Panc1 (cell line): ENCODE measurements at regions not wholly inside any gene's neighbourhood (a gene's known extent, or its start where the extent isn't known, plus 50 kb on each side); places are given as distances from the start of the nearest gene placed in this dataset.

Source experiments
- ATAC-seq: fragments of 200-7000 bp; cut with Tn5 transposase; 2 replicates; pipeline ENCODE4 v1.9.1; 2020; ENCODE audit warnings: mild to moderate bottlenecking, moderate library complexity
- BruUV-seq: library from RNA; stranded (reverse); fragments of 400-500 nt; replicated peaks from 2 replicates; lab custom pipeline; 2021; lab: Mats Ljungman, UMichigan
- CTCF ChIA-PET: fragments of 300-600 bp; sonication (Branson Sonifier 250); formaldehyde crosslinking; loops from one replicate; lab custom pipeline; 2022; ENCODE audit warnings: antibody characterized with exemption; lab: Charles Lee
- POLR2A ChIA-PET: fragments of 300-600 bp; sonication (Branson Sonifier 250); formaldehyde crosslinking; loops from one replicate; lab custom pipeline; 2022; ENCODE audit warnings: antibody characterized with exemption; lab: Charles Lee
- DNase-seq: peaks from one replicate; pipeline ENCODE4 v3.0.0-alpha.2; 2010; ENCODE audit warnings: low read depth, low spot score
- H3K27ac ChIP-seq: 2 replicates; pipeline ENCODE4 v1.5.1; 2011; ENCODE audit warnings: mild to moderate bottlenecking, low read length, inconsistent platforms
- H3K27me3 ChIP-seq: fragments of 200-500 bp; sonication (Bioruptor generic); 2 replicates; pipeline ENCODE4 v1.6.0; 2014; ENCODE audit warnings: low read length, inconsistent platforms; ENCODE audit not compliant: control insufficient read depth, insufficient read depth
- H3K36me3 ChIP-seq: fragments of 200-500 bp; sonication (Bioruptor generic); 2 replicates; pipeline ENCODE4 v1.5.1; 2014; ENCODE audit warnings: inconsistent platforms, mild to moderate bottlenecking, low read length, moderate library complexity; ENCODE audit not compliant: control insufficient read depth, insufficient read depth
- H3K4me1 ChIP-seq: 2 replicates; pipeline ENCODE4 v1.5.1; 2011; ENCODE audit warnings: inconsistent platforms, mild to moderate bottlenecking, low read length, moderate library complexity; ENCODE audit not compliant: control insufficient read depth, insufficient read depth
- H3K4me3 ChIP-seq, 2 experiments: 2 replicates each; pipeline ENCODE4 v1.5.1; 2011 to 2012; ENCODE audit warnings: low read depth in 2 of 2, low read length in 2 of 2, mild to moderate bottlenecking in 2 of 2, inconsistent platforms in 1 of 2, moderate library complexity in 1 of 2
- H3K9me3 ChIP-seq: fragments of 200-500 bp; sonication (Bioruptor generic); 2 replicates; pipeline ENCODE4 v1.5.1; 2014; ENCODE audit warnings: low read depth, mild to moderate bottlenecking, inconsistent platforms, low read length, moderate library complexity; ENCODE audit not compliant: control insufficient read depth, insufficient read depth
- CTCF ChIP-seq: fragments of 450-650 bp; IDR thresholded peaks from 2 replicates; pipeline ENCODE4 v1.5.1; 2017; ENCODE audit warnings: mild to moderate bottlenecking
- POLR2AphosphoS5 ChIP-seq: IDR thresholded peaks from 2 replicates; pipeline ENCODE4 v1.6.1; 2012; ENCODE audit warnings: mild to moderate bottlenecking, low read depth, low read length, moderate library complexity
- REST ChIP-seq, 2 experiments: IDR thresholded peaks; 2 replicates each; pipeline ENCODE4 v1.6.1; 2011 to 2012; ENCODE audit warnings: low read depth in 2 of 2, control low read depth in 1 of 2, low read length in 1 of 2, mild to moderate bottlenecking in 1 of 2, moderate library complexity in 1 of 2; ENCODE audit not compliant: insufficient read depth in 1 of 2
- SIN3A ChIP-seq: IDR thresholded peaks from 2 replicates; pipeline ENCODE4 v1.6.1; 2012; ENCODE audit warnings: low read depth, mild to moderate bottlenecking, low read length, moderate library complexity, borderline replicate concordance; ENCODE audit not compliant: insufficient read depth
- TCF7L2 ChIP-seq: IDR thresholded peaks from 2 replicates; pipeline ENCODE4 v1.6.1; 2011; ENCODE audit warnings: mild to moderate bottlenecking, low read depth, low read length, inconsistent platforms
- in situ Hi-C: cut with HindIII; loops from 2 replicates; pipeline ENCODE4 v1.10.0; 2016; ENCODE audit warnings: low sequenced_read_pairs, low pct_unique_long_range_greater_than_20kb
- intact Hi-C: fragments of 100-400 bp; cut with micrococcal nuclease; formaldehyde crosslinking; loops from one replicate; pipeline ENCODE4 v1.10.0; 2022; ENCODE audit not compliant: unreplicated experiment

GRCh38 chr10:86603256-86603655, 51.1 kb upstream of the OPN4 start:
- no peak for TF ChIP-seq TCF7L2
- no peak for TF ChIP-seq CTCF
- TF ChIP-seq SIN3A: no peak
- no peak for TF ChIP-seq POLR2AphosphoS5
- no peak for TF ChIP-seq REST (IDR thresholded peaks at IDR 0.05; ENCODE audit: insufficient read depth in 1 of 2, low read depth in 2 of 2, low read length in 1 of 2)
- CTCF ChIA-PET: interaction anchor here (0.5 kb wide), 1 partner anchor 23 kb away, joined by 3 read pairs; no protein-coding TSS in a partner anchor

More at GRCh38 chr10:86603256-86603655, 51.1 kb upstream of the OPN4 start:
- POLR2A ChIA-PET: no interaction called here
- no peak overlapping the region for H3K27ac ChIP-seq
- no peaks in the 10 kb centered on the region for H3K9me3 ChIP-seq
- DNase-seq (no peak), ATAC-seq (no peak)
- in situ Hi-C loops: no loop called here
- intact Hi-C loops: no loop called here
- H3K36me3 ChIP-seq: no peaks in the 10 kb centered on the region
- no peaks in the 10 kb centered on the region; the same call in 1 of the 2 replicates for H3K27me3 ChIP-seq
- no TSS peak for BruUV-seq
- no peak overlapping the region for H3K4me3 ChIP-seq
- H3K4me1 ChIP-seq: no peaks in the 10 kb centered on the region
